Dermis blood vessel endothelial cell (primary cell): ENCODE measurements at regions not wholly inside any gene's neighbourhood (a gene's known extent, or its start where the extent isn't known, plus 50 kb on each side); places are given as distances from the start of the nearest gene placed in this dataset.
A peak's percentile ranks its signal among the peaks of the same experiment; 100 is the strongest.

Experiments used
- DNase-seq: peaks from one replicate; pipeline ENCODE4 v3.0.0; 2010

DNA sequence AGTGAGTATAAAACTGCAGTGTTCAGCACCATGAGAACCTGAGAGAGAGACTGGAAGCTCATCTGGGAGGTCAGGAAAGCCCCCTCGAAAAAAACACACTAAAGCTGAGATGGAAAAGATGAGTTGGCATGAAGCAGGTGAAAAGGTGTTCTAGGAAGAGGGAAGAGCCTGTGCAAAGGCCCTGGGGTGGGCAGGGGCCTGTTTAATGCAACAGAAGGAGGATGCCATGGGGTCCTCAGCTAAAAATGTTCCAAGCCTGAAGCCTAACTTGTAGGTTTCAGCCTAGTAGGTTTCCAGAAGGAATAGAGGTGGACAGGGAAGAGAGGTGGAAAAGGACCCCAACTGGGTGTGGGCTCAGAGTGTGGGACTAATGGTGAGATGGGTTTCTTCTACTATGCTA is 242.3 kb upstream of the ZFHX3 start:
- no peak for DNase-seq

DNA sequence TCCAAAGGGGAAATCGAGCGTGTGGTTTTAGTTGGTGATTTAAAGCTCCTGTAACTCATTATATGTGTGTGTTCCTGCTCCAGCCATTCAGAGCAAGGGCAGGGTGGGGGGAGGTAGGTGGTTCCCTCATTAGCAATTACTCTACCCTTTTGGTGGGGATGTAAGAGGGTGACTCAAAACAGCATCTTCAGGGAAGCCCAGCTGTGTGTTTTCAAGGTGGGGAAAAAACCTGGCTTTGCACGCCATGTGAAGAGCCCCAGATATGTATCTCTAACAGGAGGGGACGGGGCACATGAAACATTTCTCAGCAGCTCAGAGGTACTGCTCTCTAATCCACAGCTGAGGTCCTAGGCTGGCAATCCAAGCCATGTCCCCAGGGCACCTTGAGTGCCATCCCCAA is 241.3 kb upstream of the ZFHX3 start:
- no peak for DNase-seq

DNA sequence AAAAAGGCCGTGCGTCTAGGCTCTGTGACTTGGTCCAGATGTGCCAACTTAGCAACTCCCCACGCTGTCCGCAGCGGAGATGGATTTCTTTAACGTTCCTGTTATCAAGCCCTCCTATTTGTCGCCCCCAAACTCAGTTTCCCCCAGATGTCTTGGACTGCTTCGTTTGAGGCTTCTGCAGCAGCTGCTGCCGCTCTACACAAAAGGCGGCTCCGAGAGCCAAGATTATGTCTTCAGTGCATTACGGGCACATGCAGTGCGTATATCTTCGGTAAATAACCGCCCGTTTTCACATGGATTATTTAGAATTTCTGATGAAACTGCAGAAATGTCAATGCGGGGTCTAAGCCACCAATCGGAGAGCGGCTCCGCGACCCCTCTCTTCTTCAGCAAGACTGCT is 240.6 kb upstream of the ZFHX3 start:
- no peak for DNase-seq

DNA sequence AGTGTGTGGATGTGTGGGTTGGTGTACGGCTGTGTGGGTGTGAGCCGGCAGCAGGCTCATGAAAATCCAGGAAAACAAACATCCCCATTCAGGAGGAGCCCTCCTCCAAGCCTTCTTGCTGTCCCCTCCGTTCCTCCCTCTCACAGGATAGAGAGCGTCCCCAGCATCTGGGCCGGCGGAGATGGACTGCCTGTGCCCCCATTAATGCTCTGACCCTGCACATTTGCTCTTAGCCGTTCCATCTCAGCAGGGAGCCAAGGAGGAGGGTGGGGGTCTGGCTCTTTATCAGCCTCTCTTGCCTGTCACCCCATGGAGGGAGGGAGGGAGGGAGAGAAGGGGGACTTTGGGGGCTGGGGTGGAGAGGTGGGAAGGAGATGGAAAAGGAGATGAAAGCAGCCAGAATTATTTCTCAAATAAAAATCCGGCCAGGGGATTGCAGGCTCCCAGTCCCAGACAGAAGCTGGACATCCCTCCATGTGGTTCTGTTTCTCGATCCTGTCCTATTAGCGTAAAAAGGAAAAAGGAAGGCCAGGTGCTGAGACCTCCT is 240.0 kb upstream of the ZFHX3 start:
- no peak for DNase-seq

DNA sequence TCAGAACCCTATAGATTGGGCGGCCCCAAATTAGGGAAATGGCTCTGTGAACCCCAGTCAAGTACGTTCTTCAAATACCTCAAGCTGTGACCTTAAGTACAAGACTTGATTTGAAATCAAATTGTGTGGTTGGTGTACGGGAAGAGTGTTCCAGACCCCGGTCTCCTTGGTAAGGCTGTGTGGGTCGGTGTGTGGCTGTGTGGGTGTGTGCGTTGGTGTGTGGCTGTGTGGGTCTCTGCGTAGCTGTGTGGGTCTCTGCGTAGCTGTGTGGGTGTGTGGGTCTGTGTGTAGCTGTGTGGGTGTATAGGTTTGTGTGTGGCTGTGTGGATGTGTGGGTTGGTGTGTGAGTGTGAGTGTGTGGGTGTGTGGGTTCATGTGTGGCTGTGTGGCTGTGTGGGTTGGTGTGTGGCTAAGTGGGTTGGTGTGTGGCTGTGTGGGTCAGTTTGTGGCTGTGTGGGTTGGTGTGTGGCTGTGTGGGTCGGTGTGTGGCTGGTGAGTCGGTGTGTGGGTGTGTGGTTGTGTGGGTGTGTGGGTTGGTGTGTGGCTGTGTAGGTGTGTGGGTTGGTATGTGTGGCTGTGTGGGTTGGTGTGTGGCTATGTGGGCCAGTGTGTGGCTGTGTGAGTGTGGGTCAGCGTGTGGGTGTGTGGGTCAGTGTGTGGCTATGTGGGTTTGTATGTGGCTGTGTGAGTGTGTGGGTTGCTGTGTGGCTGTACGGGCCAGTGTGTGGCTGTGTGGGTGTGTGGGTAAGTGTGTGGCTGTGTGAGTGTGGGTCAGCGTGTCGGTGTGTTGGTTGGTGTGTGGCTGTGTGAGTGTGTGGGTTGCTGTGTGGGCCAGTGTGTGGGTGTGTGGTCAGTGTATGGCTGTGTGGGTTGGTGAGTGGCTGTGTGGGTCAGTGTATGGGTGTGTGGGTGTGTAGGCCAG is 238.7 kb upstream of the ZFHX3 start:
- no peak for DNase-seq

DNA sequence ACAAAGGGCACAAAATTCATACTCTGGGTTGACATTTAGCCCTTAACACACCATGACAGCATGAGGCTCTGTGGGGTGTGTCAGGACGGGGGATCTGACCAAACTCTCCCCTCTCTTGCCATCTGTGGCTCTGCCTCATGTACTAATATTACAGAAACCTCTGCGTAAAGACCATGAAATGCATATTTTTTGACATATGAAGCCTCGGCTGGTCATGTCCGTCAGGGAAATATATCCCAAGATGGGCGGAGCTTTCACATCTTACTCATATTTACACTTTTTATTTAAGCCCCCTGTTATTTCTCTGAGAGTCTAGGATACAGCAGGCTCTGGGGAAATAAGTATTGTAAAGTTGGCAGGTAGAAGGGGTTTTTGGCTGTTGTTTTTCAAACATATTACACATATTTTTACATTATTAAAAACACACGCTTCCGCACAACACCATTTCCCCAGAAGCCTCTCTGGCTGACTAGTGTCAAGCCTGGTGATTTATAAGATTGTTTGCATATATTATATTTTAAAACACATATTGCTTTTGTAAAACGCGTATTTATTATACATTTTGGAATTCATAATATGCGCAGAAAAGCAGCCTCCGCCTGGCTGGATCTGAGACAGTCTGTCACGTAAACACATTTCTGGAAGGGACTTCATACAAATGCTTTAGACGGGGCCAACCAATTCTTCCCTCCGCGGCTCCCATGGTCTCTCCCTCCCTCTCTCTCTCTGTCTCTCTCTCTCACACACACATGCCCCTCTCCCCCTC is 237.7 kb upstream of the ZFHX3 start:
- DNase-seq: no peak

DNA sequence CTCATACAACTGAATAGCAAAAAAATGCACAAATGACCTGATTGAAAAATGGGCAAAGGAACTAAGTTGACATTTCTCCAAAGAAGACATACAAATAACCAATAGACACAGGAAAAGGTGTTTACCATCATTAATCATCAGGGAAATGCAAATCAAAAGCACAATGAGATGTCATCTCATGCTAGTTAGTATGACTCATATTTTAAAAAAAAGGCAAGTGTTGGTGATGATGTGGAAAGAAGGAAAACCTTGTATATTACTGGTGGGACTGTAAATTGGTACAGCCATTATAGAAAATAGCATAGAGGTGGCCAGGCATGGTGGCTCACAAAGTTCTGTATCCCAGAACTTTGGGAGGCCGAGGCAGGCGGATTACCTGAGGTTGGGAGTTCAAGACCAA is 232.5 kb upstream of the ZFHX3 start:
- no peak for DNase-seq

DNA sequence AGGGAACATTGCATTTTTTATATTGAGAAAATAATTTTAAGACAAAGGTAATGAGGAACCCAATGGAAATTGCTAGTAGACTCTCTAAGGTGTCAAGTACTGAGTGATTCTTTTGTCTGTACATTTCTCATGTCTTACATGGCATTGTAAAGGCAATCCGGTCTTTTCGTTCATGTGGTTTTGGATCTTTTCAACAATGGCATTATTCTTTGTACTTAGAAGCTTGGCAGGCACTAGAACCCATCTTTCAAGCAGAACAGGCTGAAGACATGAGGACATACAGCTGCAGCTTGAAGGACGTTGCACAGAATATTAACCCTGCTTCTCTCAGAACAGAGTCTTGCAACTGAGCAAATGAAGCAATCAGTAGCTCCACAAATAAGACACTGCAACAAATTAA is 231.5 kb upstream of the ZFHX3 start:
- DNase-seq: no peak

DNA sequence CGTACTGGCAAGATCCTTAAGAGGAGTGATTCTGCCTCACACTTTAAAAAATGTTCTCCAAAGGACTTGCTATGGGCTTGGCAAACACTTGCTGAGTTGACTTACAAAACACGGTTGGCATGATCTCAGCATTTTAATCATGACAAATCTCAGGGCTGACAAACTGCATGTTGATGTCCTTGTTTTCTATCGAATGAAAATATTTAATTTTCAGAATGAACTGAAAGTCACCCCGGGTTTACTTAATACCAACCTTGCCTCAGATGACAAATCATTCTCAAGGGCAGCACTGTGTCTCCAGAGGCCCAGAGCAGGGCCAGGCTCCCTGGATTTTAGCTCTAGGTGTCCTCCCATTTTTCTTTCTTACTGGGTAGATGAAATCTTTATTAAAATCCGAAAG is 229.1 kb upstream of the ZFHX3 start:
- no peak for DNase-seq

DNA sequence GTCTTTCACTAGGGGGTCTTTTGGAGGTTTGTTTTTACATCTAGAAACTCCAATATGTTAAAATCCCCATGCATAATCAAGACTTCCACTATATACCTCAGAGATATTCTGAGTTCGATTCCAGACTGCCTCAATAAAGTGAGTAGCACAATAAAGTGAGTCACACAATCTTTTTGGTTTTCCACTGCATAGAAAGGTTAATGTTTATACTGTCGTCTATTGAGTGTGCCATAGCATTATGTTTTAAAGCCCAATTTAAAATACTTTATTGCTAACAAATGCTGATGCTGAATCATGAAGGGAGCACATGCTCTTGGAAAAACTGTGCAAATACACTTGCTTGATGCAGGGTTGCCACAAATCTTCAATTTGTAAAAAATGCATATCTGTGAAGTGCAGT is 227.5 kb upstream of the ZFHX3 start:
- no peak for DNase-seq

DNA sequence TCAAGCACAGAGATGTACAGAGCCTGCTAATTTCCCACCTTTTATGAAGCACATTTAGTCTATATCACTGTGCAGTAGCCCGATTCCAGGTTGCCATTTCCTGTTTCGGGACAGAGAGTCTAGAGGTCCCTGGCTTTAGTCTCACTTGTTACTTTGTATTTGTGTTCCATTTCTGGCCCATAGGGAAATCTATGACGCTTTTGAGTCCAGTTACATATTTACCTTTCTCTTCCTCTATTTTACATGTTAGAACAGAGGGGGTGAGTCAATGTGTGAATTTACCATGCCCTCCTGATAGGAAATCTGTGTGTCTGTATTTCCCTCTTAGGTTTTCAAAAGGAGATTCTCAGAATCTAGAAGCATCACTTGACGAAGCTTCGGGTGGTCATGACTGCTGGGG is 227.1 kb upstream of the ZFHX3 start:
- no peak for DNase-seq

DNA sequence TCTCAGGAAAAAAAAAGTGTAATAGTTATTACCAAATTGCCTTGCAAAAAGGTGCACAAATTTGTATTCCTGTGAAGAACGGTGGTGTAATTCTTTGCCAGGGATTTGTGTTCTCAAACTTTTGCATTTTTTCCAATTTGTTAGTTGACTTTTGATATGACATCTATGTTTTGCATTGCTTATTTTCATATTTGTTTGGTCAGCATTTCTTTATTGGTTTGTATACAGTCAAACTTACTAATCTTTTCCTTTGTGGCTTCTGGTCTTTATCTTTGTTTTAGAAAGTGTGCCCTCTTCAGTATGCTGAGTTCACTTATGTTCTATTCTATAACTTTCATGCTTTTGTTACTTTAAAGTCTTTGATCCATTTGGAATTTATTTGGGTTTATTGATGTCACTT is 226.2 kb upstream of the ZFHX3 start:
- DNase-seq: no peak

DNA sequence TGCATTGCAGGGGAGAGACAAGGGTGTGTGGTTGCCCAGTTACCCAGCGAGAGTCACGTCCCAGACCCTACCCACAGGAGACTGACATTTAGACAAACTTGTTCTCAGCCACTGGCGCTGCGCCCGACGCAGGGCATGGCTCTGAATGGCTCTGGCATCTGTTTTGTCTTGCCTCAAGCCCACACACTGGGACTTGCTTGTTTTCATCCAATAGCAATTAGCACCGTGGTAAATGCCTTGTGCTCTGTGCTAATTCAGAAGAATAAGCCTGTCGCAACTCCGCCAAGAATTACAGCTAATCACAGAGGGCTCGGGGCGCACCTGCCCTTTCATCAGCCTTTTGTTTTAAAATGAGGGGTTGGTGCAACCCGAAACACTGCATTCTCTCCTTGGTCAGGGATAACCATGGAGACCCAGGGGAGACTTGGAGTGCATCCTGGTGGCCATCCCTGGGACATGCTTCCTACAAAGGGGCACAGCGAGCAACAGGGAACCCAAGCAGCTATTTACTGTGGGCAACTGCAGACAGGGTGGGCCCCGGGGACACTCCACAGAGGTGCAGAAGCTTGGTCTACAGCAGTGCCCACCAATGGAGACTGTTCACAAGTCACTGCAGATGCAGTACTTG is 220.6 kb upstream of the ZFHX3 start:
- peak; percentile 1 for DNase-seq

DNA sequence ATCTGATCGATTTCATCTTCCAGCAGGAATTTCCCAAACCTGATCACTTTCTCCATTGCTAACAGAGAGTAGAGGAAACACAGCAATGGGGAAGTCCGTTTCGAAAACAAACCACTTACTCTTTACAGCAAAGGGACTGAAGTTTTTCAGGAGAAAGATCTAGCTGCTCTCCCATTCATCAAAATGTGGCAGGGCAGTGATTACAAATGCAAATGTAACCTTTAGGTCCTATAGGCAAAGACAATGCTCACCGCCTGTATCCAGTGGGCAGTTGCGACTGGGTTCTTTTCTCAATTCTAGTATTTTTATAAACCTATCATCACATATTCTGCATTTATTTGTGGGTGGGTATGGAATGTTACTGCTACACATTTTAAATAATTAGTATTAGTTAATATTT is 218.0 kb upstream of the ZFHX3 start:
- no peak for DNase-seq

DNA sequence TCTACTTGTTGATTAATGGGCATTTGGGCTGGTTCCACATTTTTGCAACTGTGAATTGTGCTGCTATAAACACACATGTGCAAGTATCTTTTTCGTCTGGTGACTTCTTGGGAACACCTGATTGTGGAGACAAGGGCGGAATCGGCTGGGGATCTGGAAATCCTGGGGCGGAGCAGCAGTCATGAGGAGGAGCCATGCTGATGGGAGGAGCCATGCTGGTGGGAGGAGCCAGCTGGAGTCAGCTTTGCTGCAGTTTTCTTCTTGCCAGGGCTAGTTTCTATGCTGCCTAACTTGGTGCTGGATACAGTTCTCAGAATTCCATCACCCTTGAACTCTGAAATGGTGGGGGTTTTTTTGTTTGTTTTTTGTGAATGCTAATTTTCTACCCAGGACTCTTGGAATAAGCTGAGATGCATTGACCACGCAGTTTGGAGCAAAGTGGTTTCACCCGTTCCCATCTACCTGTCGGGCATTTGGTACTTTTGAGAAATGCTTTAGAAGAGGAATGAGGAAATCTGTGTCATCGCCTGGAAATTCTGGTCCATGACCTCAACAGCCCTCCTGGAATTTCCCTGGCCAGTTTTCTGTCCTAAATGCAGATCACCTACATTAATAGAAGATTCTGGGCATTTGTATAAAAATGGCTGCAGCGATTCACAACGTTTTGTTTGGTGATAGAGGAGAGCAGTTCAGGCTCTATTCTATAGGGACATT is 217.4 kb upstream of the ZFHX3 start:
- peak; percentile 2 for DNase-seq

DNA sequence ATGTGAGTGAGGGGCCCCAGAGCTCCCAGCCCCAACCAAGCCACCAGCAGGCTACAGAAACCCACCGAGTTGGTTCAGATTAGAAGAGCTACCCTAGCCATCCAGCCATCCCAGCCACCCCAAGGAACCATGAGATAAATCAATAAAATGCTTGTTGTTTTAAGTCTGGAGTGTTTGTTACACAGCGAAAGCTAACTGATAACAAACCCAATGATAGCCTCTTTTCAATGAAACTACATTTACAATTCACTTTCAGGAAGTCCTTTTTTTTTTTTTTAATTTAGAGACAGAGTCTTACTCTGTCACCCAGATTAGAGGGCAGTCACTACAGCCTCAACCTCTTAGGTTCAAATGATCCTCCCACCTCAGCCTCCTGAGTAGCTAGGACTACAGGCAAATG is 215.0 kb upstream of the ZFHX3 start:
- DNase-seq: no peak

DNA sequence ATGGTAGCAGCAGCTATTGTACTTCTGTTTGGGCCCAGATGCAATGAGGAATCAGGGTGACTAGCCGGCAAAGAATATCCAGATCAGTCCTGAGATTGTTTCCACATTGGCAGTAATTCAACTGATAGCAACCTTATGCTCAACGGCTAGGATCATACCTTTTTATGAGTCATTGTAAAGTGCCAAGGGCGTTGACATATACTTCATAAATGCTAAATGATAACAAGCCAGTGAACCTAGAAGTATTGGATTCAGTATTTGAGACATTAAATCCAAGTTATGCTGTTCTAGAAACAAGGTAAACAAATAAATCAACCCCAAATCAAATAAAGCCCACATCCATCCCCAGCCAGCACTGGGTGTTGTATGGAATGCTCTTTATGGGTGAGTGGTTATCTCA is 207.1 kb upstream of the ZFHX3 start:
- no peak for DNase-seq

DNA sequence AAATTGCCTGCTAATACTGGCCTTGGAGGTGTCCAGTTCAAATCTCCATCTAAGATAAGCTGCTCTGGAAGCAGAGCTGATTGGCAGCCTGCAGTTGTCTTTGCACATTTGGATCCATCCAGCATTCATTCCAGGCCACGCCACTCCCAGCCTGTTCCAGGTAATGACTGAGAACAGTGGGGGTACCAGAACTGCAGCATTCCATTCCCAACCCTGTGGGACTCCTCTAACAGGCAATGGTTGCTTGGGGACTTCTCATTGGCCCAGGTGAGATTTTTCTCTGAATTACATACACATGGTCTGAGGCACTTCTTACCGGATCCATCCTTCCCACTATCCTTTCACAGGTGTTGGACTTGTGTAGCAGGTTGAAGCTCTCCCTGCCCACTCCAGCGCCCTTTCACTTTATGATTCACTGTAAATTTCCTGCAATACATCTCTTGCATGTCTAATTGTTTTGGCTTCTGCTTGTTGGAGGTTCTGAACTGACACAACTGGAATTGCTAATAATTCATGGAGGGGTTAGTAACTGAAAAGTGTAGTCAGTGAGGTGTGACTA is 206.1 kb upstream of the ZFHX3 start:
- DNase-seq: no peak

DNA sequence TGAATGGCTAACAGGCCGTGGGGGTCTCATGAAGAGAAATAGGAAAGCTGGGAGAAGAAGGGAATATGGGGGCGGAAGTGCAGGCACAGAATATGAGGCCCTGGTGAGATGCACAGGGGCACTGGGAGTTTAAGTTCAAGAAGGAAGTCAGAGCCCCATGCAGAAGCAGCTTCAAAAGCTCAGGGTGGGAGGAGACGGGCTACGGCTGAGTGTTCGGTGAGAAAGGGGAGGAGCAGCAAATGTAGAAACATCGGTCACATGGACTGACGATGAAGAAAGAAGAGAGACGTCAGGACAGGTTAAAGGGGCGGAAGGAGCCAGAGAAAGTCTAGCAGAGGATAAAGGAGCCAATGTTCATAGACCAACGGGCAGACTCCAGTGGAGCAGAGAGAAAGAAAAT is 204.5 kb upstream of the ZFHX3 start:
- DNase-seq: no peak

DNA sequence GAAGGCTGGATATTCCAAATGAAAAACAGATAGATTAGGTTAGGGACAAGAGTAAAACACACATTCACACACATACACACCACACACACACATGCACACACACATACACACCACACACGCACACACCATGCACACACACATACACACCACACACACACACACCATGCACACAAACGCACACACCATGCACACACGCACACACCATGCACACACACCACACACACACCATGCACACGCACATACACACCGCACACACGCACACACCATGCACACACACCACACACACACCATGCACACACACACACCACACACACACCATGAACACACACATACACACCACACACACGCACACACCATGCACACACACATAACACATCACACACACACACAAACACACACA is 203.7 kb upstream of the ZFHX3 start:
- DNase-seq: no peak

DNA sequence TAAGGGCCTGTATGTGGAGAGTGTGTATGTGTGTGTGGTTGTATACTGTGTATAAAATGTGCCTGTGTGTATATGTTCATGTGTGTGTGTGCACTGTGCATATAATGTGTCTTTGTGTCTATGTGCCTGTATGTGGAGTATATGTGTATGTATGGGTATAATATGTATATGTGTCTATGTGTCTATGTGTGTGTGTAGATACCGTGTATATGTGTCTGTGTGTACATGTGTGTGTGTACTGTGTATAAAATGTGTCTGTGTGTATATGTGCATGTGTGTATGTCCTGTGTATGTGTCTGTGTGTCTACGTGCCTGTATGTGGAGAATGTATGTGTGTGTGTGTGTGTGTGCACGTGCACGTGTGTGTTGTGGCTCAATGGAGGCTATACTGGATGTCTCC is 200.4 kb upstream of the ZFHX3 start:
- DNase-seq: no peak

DNA sequence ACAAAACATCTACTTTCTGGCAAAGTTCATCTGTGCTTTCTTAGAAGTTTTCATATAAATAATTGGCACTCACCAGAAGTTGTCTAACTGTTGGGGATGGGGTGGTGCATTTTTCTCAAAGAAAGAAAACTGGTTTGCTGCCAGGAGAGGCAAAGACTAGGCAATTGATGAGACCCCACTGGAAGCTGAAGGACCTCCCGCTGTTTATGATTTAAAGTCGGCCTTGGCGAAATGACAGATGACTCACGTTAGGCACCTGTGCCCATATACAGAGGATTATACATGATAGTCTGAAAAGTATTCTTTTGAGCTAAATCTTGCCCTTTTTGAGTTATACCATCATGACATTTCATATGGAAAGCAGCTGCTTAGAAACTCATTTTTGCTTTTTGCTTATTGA is 193.0 kb upstream of the ZFHX3 start:
- no peak for DNase-seq
